HepG2 (cell line): ENCODE measurements at regions not wholly inside any gene's neighbourhood (a gene's known extent, or its start where the extent isn't known, plus 50 kb on each side); places are given as distances from the start of the nearest gene placed in this dataset.

Experiments
- HNF4A ChIP-seq: sonication (generic); formaldehyde crosslinking; IDR thresholded peaks from 2 replicates; pipeline ENCODE4 v1.4.0; 2020; ENCODE audit warnings: missing genetic modification reagents
- KLF12 ChIP-seq: sonication (generic); formaldehyde crosslinking; IDR thresholded peaks from 2 replicates; pipeline ENCODE4 v1.4.0; 2020; ENCODE audit warnings: missing genetic modification reagents, borderline replicate concordance
- ZNF570 ChIP-seq: sonication (generic); formaldehyde crosslinking; IDR thresholded peaks from 2 replicates; pipeline ENCODE4 v1.4.0; 2020; ENCODE audit warnings: mild to moderate bottlenecking, missing genetic modification reagents, borderline replicate concordance
- TF ChIP-seq, protein P1 (sequence below): sonication (generic); formaldehyde crosslinking; IDR thresholded peaks from 2 replicates; pipeline ENCODE4 v1.5.0; 2020; ENCODE audit warnings: mild to moderate bottlenecking, missing genetic modification reagents, borderline replicate concordance

GRCh38 chr13:21800837-21801616, 130.2 kb downstream of the FGF9 start (continued):
- TF ChIP-seq, protein P1, sequence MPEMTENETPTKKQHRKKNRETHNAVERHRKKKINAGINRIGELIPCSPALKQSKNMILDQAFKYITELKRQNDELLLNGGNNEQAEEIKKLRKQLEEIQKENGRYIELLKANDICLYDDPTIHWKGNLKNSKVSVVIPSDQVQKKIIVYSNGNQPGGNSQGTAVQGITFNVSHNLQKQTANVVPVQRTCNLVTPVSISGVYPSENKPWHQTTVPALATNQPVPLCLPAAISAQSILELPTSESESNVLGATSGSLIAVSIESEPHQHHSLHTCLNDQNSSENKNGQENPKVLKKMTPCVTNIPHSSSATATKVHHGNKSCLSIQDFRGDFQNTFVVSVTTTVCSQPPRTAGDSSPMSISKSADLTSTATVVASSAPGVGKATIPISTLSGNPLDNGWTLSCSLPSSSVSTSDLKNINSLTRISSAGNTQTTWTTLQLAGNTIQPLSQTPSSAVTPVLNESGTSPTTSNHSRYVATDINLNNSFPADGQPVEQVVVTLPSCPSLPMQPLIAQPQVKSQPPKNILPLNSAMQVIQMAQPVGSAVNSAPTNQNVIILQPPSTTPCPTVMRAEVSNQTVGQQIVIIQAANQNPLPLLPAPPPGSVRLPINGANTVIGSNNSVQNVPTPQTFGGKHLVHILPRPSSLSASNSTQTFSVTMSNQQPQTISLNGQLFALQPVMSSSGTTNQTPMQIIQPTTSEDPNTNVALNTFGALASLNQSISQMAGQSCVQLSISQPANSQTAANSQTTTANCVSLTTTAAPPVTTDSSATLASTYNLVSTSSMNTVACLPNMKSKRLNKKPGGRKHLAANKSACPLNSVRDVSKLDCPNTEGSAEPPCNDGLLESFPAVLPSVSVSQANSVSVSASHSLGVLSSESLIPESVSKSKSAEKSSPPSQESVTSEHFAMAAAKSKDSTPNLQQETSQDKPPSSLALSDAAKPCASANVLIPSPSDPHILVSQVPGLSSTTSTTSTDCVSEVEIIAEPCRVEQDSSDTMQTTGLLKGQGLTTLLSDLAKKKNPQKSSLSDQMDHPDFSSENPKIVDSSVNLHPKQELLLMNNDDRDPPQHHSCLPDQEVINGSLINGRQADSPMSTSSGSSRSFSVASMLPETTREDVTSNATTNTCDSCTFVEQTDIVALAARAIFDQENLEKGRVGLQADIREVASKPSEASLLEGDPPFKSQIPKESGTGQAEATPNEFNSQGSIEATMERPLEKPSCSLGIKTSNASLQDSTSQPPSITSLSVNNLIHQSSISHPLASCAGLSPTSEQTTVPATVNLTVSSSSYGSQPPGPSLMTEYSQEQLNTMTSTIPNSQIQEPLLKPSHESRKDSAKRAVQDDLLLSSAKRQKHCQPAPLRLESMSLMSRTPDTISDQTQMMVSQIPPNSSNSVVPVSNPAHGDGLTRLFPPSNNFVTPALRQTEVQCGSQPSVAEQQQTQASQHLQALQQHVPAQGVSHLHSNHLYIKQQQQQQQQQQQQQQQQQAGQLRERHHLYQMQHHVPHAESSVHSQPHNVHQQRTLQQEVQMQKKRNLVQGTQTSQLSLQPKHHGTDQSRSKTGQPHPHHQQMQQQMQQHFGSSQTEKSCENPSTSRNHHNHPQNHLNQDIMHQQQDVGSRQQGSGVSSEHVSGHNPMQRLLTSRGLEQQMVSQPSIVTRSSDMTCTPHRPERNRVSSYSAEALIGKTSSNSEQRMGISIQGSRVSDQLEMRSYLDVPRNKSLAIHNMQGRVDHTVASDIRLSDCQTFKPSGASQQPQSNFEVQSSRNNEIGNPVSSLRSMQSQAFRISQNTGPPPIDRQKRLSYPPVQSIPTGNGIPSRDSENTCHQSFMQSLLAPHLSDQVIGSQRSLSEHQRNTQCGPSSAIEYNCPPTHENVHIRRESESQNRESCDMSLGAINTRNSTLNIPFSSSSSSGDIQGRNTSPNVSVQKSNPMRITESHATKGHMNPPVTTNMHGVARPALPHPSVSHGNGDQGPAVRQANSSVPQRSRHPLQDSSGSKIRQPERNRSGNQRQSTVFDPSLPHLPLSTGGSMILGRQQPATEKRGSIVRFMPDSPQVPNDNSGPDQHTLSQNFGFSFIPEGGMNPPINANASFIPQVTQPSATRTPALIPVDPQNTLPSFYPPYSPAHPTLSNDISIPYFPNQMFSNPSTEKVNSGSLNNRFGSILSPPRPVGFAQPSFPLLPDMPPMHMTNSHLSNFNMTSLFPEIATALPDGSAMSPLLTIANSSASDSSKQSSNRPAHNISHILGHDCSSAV = no peak
- TF ChIP-seq HNF4A (CRISPR knock-in tag) (peak; percentile 9; the same call in 1 of the 2 replicates), ZNF570 (CRISPR knock-in tag) (no peak), KLF12 (CRISPR knock-in tag) (no peak)
- TF ChIP-seq, all 625 proteins: peak for 10
